Right hindlimb (tissue), 1 donor: ENCODE measurements at regions not wholly inside any gene's neighbourhood (a gene's known extent, or its start where the extent isn't known, plus 50 kb on each side); places are given as distances from the start of the nearest gene placed in this dataset.

Experiments used
- DNase-seq: peaks from one replicate; pipeline ENCODE4 v3.0.0-alpha.2; 2018

DNA sequence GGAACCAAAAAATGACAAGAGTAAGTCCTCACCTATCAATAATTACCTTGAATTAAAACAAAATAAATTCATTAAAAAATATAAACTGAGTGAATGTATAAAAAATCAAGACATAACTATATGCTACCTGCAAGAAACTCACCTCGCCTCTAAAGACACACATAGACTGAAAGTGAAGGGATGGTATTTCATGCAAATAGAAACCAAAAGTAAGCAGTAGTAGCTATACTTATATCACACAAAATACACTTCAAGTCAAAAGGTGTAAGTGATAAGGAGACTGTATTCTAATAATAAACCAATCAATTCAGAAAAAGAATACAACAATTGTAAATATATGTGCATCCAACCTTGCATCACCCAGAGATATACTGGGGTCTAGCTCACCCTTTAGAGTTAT lies 332.6 kb downstream of the SH2D4B start:
- no peak for DNase-seq

DNA sequence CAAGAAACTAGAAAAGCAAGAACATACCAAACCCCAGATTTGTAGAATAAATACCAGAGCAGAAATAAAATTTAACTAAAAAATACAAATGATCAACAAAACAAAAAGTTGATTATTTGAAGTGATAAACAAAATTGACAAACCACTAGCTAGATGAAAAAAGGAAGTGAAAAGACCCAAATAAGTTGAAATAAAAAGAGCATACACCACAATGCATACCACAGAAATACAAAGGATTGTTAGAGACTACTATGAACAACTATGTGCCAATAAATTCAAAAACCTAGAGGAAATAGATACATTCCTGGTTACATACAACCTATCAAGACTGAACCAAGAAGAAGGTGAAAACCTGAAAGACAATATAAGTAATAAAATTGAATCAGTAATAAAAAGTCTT lies 333.4 kb downstream of the SH2D4B start:
- no peak for DNase-seq

DNA sequence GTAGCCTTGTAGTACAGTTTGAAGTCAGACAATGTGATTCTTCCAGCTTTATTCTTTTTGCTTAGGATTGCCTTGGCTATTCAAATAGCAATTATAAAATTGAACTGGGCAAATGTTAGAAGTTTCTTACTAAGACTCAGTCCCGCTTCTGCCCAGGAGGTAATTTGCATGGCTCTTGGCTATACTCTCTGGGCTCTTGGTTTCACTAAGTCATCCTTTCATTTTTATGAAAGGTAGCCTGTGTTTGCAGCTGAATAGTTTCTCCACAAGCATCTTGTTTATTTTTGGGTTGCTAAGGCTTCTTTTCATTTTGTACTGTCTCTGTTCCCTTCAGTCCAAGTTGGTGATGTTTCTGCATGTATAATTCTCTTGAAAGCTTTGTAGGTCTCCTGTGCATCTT lies 340.6 kb downstream of the SH2D4B start:
- no peak for DNase-seq

DNA sequence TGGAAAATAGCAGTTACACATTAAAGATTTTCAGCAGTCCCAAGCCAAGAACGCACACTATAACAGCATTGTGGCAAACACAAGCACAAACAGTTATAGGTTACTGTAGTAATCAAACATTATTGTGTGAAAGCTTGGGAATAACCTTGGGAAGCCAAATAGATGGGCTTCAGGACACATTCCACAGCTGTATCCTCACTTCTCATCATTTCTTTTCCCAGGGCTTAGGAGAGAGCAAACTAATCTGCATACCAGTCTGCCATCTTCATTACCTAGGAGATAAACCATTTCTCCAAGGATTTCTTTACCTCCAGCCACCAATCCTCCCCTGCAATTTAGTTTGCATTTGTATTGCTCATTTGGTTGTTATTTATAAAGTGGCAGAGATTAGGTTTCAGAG lies 352.4 kb downstream of the SH2D4B start:
- DNase-seq, result no peak

- no peak for DNase-seq
Observed at GRCh38 chr10:80893256-80893655, 355.6 kb downstream of the SH2D4B start.

- no peak for DNase-seq
Observed at GRCh38 chr10:80894311-80894791, 356.6 kb downstream of the SH2D4B start.

- DNase-seq, result no peak
Observed at GRCh38 chr10:80894797-80895467, 357.2 kb downstream of the SH2D4B start.

DNA sequence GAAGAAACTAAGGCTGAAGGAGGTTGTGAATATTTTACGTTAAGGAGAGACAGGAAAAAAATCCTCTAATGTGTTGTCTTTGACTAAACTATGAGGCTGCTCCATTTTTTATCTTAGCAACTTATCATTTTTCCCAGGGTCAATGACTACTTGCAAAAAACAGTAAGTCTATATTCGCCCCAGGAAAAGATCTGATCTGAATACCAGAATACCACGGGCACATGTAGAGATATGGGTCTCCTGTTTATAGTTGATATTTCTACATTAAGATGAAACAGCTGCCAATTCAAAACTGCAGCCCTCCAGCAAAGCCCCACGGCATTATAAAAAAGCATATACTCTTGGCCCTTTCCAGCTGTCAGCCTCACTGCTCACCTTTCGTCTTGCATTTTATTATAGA lies 358.4 kb downstream of the SH2D4B start:
- DNase-seq, result no peak

GRCh38 chr10:80896959-80897358 lies 359.3 kb downstream of the SH2D4B start:
- DNase-seq, result no peak

GRCh38 chr10:80900661-80901060 lies 363.0 kb downstream of the SH2D4B start:
- DNase-seq, result no peak

DNA sequence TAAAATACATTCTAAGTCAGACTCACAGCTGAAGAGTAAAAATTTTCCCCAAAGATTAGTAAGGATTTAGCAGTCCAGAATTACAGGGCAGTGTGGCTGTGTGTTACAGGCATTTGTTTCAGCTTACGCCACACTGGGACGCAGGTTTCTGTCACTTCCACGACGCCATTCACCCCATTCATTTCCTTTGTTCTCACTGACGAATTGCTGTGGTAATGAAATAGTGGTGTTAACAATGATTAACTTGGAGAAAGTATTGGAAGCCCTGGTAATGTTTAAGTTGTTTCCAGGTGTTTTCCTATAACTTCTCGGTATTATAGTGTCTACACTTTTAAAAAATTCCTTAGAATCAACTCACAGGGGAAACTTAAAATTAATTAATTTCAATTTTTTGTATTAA lies 370.9 kb downstream of the SH2D4B start:
- DNase-seq, result no peak

DNA sequence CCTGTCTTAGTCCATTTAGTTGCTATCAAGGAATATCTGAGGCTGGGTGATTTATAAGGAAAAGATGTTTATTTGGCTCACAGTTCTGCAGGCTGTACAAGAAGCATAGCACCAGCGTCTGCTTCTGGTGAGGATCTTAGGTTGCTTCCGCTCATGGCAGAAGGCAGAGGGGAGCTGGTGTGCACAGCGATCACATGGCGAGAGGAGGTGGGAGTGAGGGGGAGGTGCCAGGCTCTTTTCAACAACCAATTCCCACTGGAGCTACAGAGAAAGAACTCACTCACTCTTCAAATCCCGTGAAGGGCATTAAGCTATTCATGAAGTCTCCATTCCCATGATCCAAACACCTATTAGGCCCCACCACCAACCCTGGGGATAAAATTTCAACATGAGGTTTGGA lies 371.6 kb downstream of the SH2D4B start:
- DNase-seq, result no peak

DNA sequence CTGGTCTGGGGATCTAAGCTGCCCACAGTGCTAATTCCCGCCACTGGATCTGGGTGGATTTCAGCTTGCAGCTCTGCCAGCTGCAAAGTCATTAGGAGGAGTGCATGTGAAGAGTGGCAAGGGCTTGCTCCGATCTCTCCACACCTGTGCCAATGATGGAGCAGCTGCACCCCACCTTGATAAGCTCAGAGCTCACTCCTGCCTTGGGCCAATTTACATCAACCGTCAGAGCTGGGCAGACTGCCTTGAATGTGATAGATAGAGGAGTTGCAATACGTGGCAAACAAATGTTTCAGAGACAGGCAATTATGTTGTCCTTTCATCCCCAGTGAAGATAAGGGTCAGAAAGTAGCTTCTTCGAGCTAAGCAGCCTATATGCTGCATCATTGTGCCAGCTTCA lies 379.9 kb downstream of the SH2D4B start:
- DNase-seq, result no peak

- no peak for DNase-seq
Observed at GRCh38 chr10:80921032-80921431, 383.3 kb downstream of the SH2D4B start.

DNA sequence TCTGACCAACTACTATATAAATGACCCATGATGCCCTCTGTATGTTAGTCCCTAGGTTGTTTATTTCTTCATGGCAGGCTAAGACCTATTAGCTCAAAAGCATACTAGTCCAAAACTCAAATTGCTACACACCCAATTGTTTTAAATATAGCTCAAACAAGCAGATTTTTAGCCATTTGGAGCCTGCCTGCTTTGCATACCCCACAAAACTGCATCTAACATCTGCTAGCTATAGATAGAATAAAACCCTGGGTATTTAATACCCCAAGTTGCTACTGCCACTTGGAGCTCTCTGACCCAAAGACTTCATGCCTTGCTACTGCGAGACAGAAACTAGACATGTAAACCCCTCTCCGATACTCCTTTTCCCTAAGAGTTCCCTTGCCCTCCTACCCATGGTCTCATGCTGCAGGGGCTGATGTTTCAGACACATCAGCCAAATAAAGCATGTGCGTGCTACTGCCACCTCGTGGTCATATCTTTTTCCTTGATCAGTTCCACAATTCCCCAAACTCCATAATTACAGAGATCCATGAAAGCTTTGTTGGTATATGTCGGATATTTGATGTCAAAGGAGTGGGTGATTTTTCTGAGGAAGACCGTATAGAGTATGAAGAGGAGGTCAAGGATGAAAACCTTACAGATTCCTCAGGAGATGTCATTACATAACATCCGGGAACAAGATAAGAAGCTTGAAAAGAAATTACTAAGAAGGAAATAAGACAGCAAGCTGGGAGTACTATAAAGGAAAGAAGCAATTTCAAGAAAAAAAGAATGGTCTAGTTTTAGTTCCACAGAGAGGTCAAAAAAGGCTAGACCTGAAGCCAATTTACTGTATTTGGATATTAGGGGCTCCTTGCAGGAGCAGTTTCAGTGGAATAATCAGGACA lies 386.6 kb downstream of the SH2D4B start:
- DNase-seq, result peak; percentile 54

DNA sequence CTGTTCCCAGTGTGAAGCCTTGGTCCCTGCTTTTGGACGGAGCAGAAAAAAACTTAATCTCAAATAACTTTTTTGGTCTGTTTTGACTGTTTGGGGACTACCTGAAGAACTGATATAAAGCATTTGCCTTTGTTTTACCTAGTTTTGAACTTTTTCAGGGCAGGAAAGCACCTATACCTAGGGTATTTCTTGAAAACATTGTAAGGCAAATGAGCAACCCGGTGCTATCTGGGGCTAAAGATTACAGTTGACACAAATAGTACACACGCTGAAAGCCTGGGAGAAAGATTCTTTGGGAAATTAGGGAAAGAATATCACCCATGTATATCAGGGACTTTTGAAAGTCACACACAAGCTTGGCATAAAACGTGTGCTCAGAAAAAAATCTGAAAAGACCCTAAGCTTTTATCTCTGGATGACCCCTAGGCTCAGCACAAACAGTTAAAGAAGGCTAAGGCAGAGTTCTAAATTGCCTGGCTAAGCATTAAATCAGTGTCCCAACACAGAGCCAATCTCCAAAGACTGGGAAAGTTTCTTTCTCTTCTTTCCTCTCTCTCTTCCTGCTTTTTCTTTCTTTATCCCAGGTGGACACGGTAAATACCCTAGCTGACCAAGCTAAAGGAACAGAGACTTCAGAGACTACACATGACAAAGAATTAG lies 389.8 kb downstream of the SH2D4B start:
- no peak for DNase-seq

DNA sequence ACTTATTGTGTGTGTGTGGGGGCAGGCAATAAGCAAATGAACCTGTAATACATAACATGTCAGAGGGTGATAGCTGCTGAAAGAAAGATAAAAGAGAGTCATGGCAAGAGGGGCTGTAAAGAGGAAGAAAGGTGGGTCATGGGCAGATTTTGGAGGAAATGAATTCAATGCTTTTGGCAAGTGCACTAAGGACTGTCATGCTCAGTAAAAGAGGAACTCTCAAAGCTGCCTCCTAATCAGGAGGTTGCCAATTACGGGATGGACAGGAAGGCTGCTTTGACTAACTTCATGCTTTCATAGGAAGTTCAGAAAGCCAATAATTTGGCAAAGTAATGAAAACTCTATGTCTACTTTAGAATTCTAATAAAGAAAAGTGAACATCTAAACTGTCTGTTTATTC lies 401.2 kb downstream of the SH2D4B start:
- no peak for DNase-seq

DNA sequence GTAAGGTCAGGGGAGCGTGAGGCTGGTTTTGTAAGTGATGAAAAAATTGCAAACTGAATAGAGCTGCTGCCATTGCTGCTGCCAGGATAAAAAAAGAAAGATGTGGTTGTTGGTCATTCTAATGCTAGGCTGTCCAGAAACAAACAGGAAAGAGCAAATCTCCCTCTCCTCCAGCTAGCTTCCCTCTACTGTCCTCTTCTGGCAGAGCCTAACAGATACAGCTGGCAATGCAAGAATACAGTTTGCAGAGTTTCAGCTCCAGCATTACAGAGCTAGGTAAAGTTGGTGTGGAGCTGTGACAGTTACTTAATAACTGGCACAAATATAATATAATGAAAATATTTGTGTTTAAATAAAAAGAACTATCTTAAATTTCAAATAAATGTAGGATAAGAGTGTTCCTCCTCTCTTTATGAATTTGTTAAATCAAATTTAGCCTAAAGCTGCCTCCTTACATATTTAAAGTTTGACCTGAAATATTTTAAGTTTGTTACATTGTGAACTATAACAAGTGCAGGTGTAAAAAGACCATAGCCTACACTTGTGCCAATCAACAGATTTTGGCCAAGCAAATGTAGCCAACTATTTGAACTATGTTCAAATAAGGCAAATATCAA lies 407.7 kb downstream of the SH2D4B start:
- DNase-seq, result no peak

- DNase-seq, result no peak
Observed at GRCh38 chr10:80946073-80946472, 408.4 kb downstream of the SH2D4B start.

DNA sequence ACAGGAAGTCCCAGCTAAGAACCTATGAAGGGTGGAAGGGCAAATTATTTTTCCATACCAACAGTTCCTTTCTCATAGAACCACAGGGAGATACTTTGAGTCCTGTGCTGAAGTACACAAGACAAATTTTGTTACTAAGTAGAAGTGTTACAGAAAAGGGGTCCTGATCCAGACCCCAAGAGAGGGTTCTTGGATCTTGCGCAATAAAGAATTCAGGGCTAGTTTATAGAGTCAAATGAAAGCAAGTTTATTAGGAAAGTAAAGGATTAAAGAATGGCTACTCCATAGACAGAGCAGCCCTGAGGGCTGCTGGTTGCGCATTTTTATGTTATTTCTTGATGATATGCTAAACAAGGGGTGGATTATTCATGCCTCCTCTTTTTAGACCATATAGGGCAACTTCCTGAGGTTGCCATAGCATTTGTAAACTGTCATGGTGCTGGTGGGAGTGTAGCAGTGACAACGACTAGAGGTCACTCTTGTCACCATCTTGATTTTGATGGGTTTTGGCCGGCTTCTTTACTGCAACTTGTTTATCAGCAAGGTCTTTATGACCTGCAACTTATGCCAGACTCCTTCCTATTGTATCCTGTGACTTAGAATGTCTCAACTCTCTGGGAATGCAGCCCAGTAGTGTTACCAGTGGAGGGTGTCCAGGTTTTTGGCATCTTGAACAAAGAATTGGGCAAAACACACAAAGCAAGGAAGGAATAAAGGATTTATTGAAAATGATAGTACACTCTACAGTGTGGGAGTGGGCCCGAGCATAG lies 409.4 kb downstream of the SH2D4B start:
- DNase-seq, result no peak

GRCh38 chr10:80949785-80950184 lies 412.1 kb downstream of the SH2D4B start:
- no peak for DNase-seq

GRCh38 chr10:80952436-80952835 lies 414.7 kb downstream of the SH2D4B start:
- DNase-seq, result no peak

DNA sequence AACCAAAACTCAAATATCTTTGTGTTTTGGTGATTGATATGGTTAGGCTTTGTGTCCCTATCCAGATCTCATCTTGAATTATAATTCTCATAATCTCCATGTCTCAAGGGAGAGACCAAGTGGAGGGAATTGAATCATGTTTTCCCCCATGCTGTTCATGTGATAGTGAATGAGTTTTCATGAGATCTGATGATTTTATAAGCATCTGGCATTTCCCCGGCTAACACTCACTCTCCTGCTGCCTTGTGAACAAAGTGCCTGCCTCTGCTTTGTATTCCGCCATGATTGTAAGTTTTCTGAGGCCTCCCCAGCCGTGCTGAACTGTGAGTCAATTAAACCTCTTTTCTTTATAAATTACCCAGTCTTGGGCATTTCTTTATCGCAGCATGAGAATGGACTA lies 419.5 kb downstream of the SH2D4B start:
- DNase-seq, result no peak
